GM18951 (cell line): ENCODE measurements at regions not wholly inside any gene's neighbourhood (a gene's known extent, or its start where the extent isn't known, plus 50 kb on each side); places are given as distances from the start of the nearest gene placed in this dataset.

Source experiments
- POLR2A ChIP-seq: IDR thresholded peaks from 4 replicates; pipeline ENCODE4 v1.6.1; 2011; ENCODE audit warnings: mild to moderate bottlenecking; ENCODE audit not compliant: insufficient read length, insufficient read depth; ENCODE audit errors: extremely low read depth
- in situ Hi-C: fragments of 300-500 bp; cut with MboI; formaldehyde crosslinking; loops from one replicate; pipeline ENCODE4 v1.12.0; 2022; ENCODE audit warnings: low sequenced_read_pairs, mixed read lengths, inconsistent platforms; ENCODE audit not compliant: unreplicated experiment

DNA sequence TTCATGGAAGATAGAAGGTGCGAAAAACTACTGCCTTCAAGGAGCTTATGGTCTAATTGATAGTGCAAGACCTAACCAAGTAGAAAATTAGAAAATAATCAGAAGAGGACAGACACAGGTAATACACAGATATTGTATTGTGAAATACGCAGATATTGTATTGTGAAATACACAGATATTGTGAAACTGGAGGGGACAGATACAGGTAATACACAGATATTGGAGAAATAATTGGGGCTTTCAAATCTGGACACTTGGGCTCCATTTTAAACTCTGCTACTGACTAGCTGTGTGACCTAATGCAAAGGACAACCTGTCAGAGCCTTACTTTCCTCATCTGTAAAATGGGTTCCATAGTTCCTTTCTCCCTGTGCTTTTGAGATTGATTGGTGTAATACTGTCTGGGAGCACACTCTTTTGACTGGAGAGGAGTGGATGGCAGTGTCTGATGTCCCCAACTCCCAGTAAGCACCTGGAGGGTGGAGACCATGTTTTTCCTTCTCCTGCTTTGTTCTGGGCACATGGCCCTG lies 272.8 kb downstream of the TLE3 start:
- TF ChIP-seq POLR2A: no peak
- in situ Hi-C loops: no loop called here

GRCh38 chr15:69825941-69826818 lies 271.5 kb downstream of the TLE3 start:
- no peak for TF ChIP-seq POLR2A
- in situ Hi-C loops: no loop called here

DNA sequence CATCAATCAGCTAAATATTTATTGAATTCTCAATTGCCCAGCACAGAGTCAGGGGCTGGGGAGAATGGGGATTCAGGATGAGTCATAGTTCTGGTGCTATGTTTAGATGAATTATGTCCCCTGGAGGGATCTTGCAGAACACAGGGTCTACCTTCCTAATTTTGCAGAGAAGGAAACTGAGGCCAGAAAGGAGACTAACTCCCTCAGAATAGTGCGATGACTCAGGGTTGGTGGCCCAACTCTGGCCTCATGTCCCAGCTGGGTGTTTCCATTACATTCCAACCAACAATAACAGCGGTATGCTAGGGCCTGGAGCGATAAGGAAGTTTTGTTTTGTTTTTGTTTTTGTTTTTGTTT lies 270.9 kb downstream of the TLE3 start:
- in situ Hi-C loops: no loop called here
- no peak for TF ChIP-seq POLR2A

- in situ Hi-C loops: no loop called here
- TF ChIP-seq POLR2A: no peak
Observed at GRCh38 chr15:69827751-69828150, 270.0 kb downstream of the TLE3 start.

- in situ Hi-C loops: no loop called here
- TF ChIP-seq POLR2A: no peak
Observed at GRCh38 chr15:69828181-69828828, 269.4 kb downstream of the TLE3 start.

GRCh38 chr15:69829974-69830373 lies 267.7 kb downstream of the TLE3 start:
- in situ Hi-C loops: no loop called here
- TF ChIP-seq POLR2A: no peak

GRCh38 chr15:69830430-69830829 lies 267.3 kb downstream of the TLE3 start:
- no peak for TF ChIP-seq POLR2A
- in situ Hi-C loops: no loop called here

DNA sequence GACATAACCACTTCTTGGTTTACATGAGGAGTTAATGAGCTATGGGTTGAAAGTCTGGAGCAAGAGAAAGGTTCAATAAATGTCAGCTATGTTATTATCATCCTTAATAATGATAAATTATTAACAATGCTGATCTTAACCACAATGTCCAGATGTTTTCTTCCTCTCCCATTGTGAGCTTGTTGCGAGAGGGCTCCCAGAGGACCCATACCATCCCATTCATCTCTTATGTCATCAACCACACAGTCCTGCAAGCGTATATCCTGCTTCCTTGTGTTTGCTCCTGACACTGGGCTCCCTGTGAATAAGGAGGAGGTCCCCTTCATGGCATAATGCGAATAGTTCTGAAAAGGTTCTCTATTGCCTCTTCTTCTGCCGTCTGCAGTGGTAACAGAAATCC lies 266.8 kb downstream of the TLE3 start:
- no peak for TF ChIP-seq POLR2A
- in situ Hi-C loops: no loop called here

- in situ Hi-C loops: no loop called here
- TF ChIP-seq POLR2A: no peak
Observed at GRCh38 chr15:69834267-69834666, 263.4 kb downstream of the TLE3 start.

GRCh38 chr15:69834761-69835160 lies 263.0 kb downstream of the TLE3 start:
- in situ Hi-C loops: no loop called here
- TF ChIP-seq POLR2A: no peak

DNA sequence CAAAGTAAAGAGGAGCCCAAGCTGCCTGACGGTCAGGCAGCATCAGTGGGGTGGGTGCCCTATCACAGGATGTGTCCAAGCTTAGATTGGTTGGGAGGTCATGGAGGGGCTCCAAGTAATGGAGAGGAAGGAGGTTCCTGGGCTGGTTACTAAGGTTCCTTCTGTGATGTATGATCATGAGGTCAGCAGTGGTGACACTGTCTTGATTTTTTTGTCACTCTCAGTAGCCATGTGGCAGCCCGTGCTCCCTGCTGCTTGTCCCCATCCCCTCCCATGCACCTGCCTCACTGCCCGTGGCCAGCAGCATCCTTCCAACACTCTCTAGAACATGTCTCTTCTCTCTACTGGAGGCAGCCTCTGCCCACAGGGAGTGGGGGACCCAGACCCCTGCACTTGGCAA lies 261.7 kb downstream of the TLE3 start:
- in situ Hi-C loops: no loop called here

GRCh38 chr15:69836526-69837230 lies 261.0 kb downstream of the TLE3 start:
- in situ Hi-C loops: no loop called here
- no peak for TF ChIP-seq POLR2A

More for the DNA sequence above, 261.7 kb downstream of the TLE3 start:
- TF ChIP-seq POLR2A: no peak

- TF ChIP-seq POLR2A: no peak
- in situ Hi-C loops: no loop called here
Observed at GRCh38 chr15:69838338-69838737, 259.4 kb downstream of the TLE3 start.
